DND-41 (cell line): ENCODE measurements at regions not wholly inside any gene's neighbourhood (a gene's known extent, or its start where the extent isn't known, plus 50 kb on each side); places are given as distances from the start of the nearest gene placed in this dataset.

Source experiments
- CTCF ChIP-seq: IDR thresholded peaks from 2 replicates; pipeline ENCODE4 v1.5.1; 2012; ENCODE audit warnings: borderline replicate concordance, low read length, moderate library complexity, mild to moderate bottlenecking; ENCODE audit not compliant: poor library complexity, severe bottlenecking; ENCODE audit errors: extremely low read depth
- EZH2 ChIP-seq: IDR thresholded peaks from 3 replicates; pipeline ENCODE4 v1.6.1; 2012; ENCODE audit warnings: borderline replicate concordance, low read depth, mild to moderate bottlenecking, moderate library complexity, low read length, inconsistent platforms; ENCODE audit not compliant: severe bottlenecking

GRCh38 chr22:49150801-49151221, 676.9 kb downstream of the BRD1 start:
- no peak for TF ChIP-seq CTCF
- no peak for TF ChIP-seq EZH2
